HepG2 (cell line): ENCODE measurements at regions not wholly inside any gene's neighbourhood (a gene's known extent, or its start where the extent isn't known, plus 50 kb on each side); places are given as distances from the start of the nearest gene placed in this dataset.

Experiments
- AHR ChIP-seq: IDR thresholded peaks from 2 replicates; pipeline ENCODE4 v1.6.1; 2018; ENCODE audit warnings: missing genetic modification reagents, missing compliant biosample characterization
- GRHL1 ChIP-seq: sonication (generic); formaldehyde crosslinking; conservative IDR thresholded peaks from 2 replicates; pipeline ENCODE4 v1.8.0; 2022; ENCODE audit warnings: missing genetic modification reagents
- GTF2F1 ChIP-seq: fragments of 150-350 bp; IDR thresholded peaks from 2 replicates; pipeline ENCODE4 v1.6.1; 2014; ENCODE audit warnings: low read length
- KLF15 ChIP-seq: sonication (generic); formaldehyde crosslinking; IDR thresholded peaks from 2 replicates; pipeline ENCODE4 v1.8.1; 2023; ENCODE audit warnings: borderline replicate concordance, mild to moderate bottlenecking, inconsistent platforms, missing genetic modification reagents, mixed read lengths
- MED13 ChIP-seq: sonication (generic); formaldehyde crosslinking; IDR thresholded peaks from 2 replicates; pipeline ENCODE4 v1.5.0; 2020; ENCODE audit warnings: missing genetic modification reagents
- MIER2 ChIP-seq: IDR thresholded peaks from 2 replicates; pipeline ENCODE4 v1.6.1; 2016; ENCODE audit warnings: missing biosample characterization, missing genetic modification reagents
- PHF21A ChIP-seq: sonication (generic); formaldehyde crosslinking; IDR thresholded peaks from 2 replicates; pipeline ENCODE4 v1.5.0; 2020; ENCODE audit warnings: mild to moderate bottlenecking, missing genetic modification reagents
- POLR2AphosphoS5 ChIP-seq: IDR thresholded peaks from 2 replicates; pipeline ENCODE4 v1.6.1; 2012; ENCODE audit warnings: low read depth, low read length
- RARG ChIP-seq: sonication (generic); formaldehyde crosslinking; IDR thresholded peaks from 2 replicates; pipeline ENCODE4 v1.4.0; 2020; ENCODE audit warnings: low read depth, mild to moderate bottlenecking, missing genetic modification reagents
- TAF1 ChIP-seq: sonication (generic); formaldehyde crosslinking; IDR thresholded peaks from 2 replicates; pipeline ENCODE4 v1.4.0; 2020; ENCODE audit warnings: missing genetic modification reagents
- THAP7 ChIP-seq: sonication (generic); formaldehyde crosslinking; IDR thresholded peaks from 2 replicates; pipeline ENCODE4 v1.8.1; 2023; ENCODE audit warnings: mild to moderate bottlenecking, missing genetic modification reagents
- ZNF10 ChIP-seq: sonication (generic); formaldehyde crosslinking; IDR thresholded peaks from 2 replicates; pipeline ENCODE4 v1.4.0; 2020; ENCODE audit warnings: mild to moderate bottlenecking, low read depth, missing genetic modification reagents, borderline replicate concordance
- ZNF569 ChIP-seq: sonication (generic); formaldehyde crosslinking; IDR thresholded peaks from 2 replicates; pipeline ENCODE4 v1.5.0; 2020; ENCODE audit warnings: mild to moderate bottlenecking, missing genetic modification reagents, moderate library complexity, borderline replicate concordance
- ZNF576 ChIP-seq: sonication (generic); formaldehyde crosslinking; IDR thresholded peaks from 2 replicates; pipeline ENCODE4 v1.4.0; 2020; ENCODE audit warnings: mild to moderate bottlenecking, missing genetic modification reagents
- ZNF580 ChIP-seq: IDR thresholded peaks from 2 replicates; pipeline ENCODE4 v1.6.1; 2016; ENCODE audit warnings: low read depth, borderline replicate concordance
- ZNF639 ChIP-seq: conservative IDR thresholded peaks from 2 replicates; pipeline ENCODE4 v1.6.1; 2018; ENCODE audit warnings: missing genetic modification reagents
- ZNF652 ChIP-seq: IDR thresholded peaks from 2 replicates; pipeline ENCODE4 v1.6.1; 2016; ENCODE audit warnings: low read depth, borderline replicate concordance
- ZNF678 ChIP-seq: sonication (generic); formaldehyde crosslinking; IDR thresholded peaks from 2 replicates; pipeline ENCODE4 v1.4.0; 2020; ENCODE audit warnings: mild to moderate bottlenecking, missing genetic modification reagents
- ZNF768 ChIP-seq: sonication (generic); formaldehyde crosslinking; IDR thresholded peaks from 2 replicates; pipeline ENCODE4 v1.4.0; 2020; ENCODE audit warnings: missing genetic modification reagents

GRCh38 chr2:43131051-43131889 is 95.1 kb downstream of the ZFP36L2 start (continued):
- no peak for TF ChIP-seq KLF15 (CRISPR knock-in tag)
- peak; percentile 19; the same call in 1 of the 2 replicates for TF ChIP-seq ZNF639 (CRISPR knock-in tag)
- no peak for TF ChIP-seq GTF2F1
- TF ChIP-seq ZNF652: no peak; the same call in 1 of the 2 replicates
- TF ChIP-seq MIER2 (CRISPR knock-in tag): peak; percentile 77; the same call in 1 of the 2 replicates
- no peak for TF ChIP-seq MED13 (CRISPR knock-in tag)
- TF ChIP-seq PHF21A (CRISPR knock-in tag): peak; percentile 89
- no peak for TF ChIP-seq ZNF576 (CRISPR knock-in tag)
- TF ChIP-seq AHR: no peak; the same call in 1 of the 2 replicates
- no peak for TF ChIP-seq GRHL1 (CRISPR knock-in tag)
- no peak for TF ChIP-seq RARG (CRISPR knock-in tag)
- TF ChIP-seq ZNF678 (CRISPR knock-in tag): 0 out of 2 replicates have a peak, but pooled peaks have one; percentile 42
- TF ChIP-seq ZNF10 (CRISPR knock-in tag): 0 out of 2 replicates have a peak, but pooled peaks have one; percentile 2
- TF ChIP-seq THAP7: peak; percentile 14; the same call in 1 of the 2 replicates
- TF ChIP-seq ZNF569 (CRISPR knock-in tag): no peak
- peak; percentile 80; the same call in 1 of the 2 replicates for TF ChIP-seq ZNF580 (CRISPR knock-in tag)
- no peak for TF ChIP-seq POLR2AphosphoS5
- TF ChIP-seq TAF1 (CRISPR knock-in tag): peak; percentile 30; the same call in 1 of the 2 replicates
- peak; percentile 60; the same call in 1 of the 2 replicates for TF ChIP-seq ZNF768 (CRISPR knock-in tag)
